HEK293T (cell line): ENCODE measurements at regions not wholly inside any gene's neighbourhood (a gene's known extent, or its start where the extent isn't known, plus 50 kb on each side); places are given as distances from the start of the nearest gene placed in this dataset.

Experiments used
- CTCF ChIA-PET: fragments of 350-600 bp; formaldehyde crosslinking; extraction: SDS; loops from one replicate; lab custom pipeline; 2021; ENCODE audit warnings: antibody characterized with exemption, inconsistent platforms; lab: Yijun Ruan, JAX
- POLR2A ChIA-PET: fragments of 350-600 bp; formaldehyde crosslinking; extraction: SDS; loops from one replicate; lab custom pipeline; 2020; ENCODE audit warnings: antibody characterized with exemption, inconsistent platforms; lab: Yijun Ruan, JAX
- DNase-seq: peaks from one replicate; pipeline ENCODE4 v3.0.0; 2012; ENCODE audit warnings: mixed read lengths; ENCODE audit errors: extremely low spot score
- ARNT ChIP-seq: fragments of 450-650 bp; IDR thresholded peaks from 2 replicates; pipeline ENCODE4 v1.6.1; 2017; ENCODE audit warnings: mild to moderate bottlenecking
- BHLHE40 ChIP-seq: fragments of 450-650 bp; IDR thresholded peaks from 2 replicates; pipeline ENCODE4 v1.6.1; 2016; ENCODE audit warnings: mild to moderate bottlenecking, moderate library complexity, borderline replicate concordance
- CTBP1 ChIP-seq: fragments of 450-650 bp; IDR thresholded peaks from 2 replicates; pipeline ENCODE4 v1.6.1; 2016; ENCODE audit warnings: borderline replicate concordance
- ELF4 ChIP-seq: fragments of 450-650 bp; IDR thresholded peaks from 2 replicates; pipeline ENCODE4 v1.6.1; 2017; ENCODE audit warnings: antibody characterized with exemption
- FOXA1 ChIP-seq: fragments of 450-650 bp; IDR thresholded peaks from 2 replicates; pipeline ENCODE4 v1.6.1; 2016; ENCODE audit warnings: mild to moderate bottlenecking
- FOXK2 ChIP-seq: fragments of 450-650 bp; IDR thresholded peaks from 2 replicates; pipeline ENCODE4 v1.6.1; 2016; ENCODE audit warnings: mild to moderate bottlenecking
- FOXM1 ChIP-seq: fragments of 450-650 bp; IDR thresholded peaks from 2 replicates; pipeline ENCODE4 v1.6.1; 2017; ENCODE audit warnings: mild to moderate bottlenecking, borderline replicate concordance
- HDGF ChIP-seq: fragments of 450-650 bp; IDR thresholded peaks from 2 replicates; pipeline ENCODE4 v1.6.1; 2017; ENCODE audit warnings: antibody characterized with exemption, borderline replicate concordance
- L3MBTL2 ChIP-seq: fragments of 450-650 bp; conservative IDR thresholded peaks from 2 replicates; pipeline ENCODE4 v1.6.1; 2016; ENCODE audit warnings: mild to moderate bottlenecking
- LEF1 ChIP-seq: fragments of 450-650 bp; IDR thresholded peaks from 2 replicates; pipeline ENCODE4 v1.6.1; 2017; ENCODE audit warnings: mild to moderate bottlenecking, borderline replicate concordance
- NFRKB ChIP-seq: fragments of 450-650 bp; IDR thresholded peaks from 2 replicates; pipeline ENCODE4 v1.6.1; 2016; ENCODE audit warnings: mild to moderate bottlenecking, moderate library complexity
- PKNOX1 ChIP-seq: fragments of 450-650 bp; IDR thresholded peaks from 2 replicates; pipeline ENCODE4 v1.6.1; 2016
- SP1 ChIP-seq: fragments of 450-650 bp; IDR thresholded peaks from 2 replicates; pipeline ENCODE4 v1.6.1; 2017
- SUZ12 ChIP-seq: fragments of 450-650 bp; IDR thresholded peaks from 2 replicates; pipeline ENCODE4 v1.6.1; 2016; ENCODE audit warnings: mild to moderate bottlenecking
- TARDBP ChIP-seq: fragments of 450-650 bp; IDR thresholded peaks from 2 replicates; pipeline ENCODE4 v1.6.1; 2016
- ZNF384 ChIP-seq: fragments of 450-650 bp; IDR thresholded peaks from 2 replicates; pipeline ENCODE4 v1.6.1; 2016

GRCh38 chr6:113188962-113189361, 668.2 kb upstream of the MARCKS start:
- ChIA-PET POLR2A (no interaction called here), CTCF (no interaction called here)
- TF ChIP-seq NFRKB (no peak), ZNF384 (no peak), TARDBP (no peak), ARNT (no peak), BHLHE40 (no peak), CTBP1 (no peak), FOXA1 (no peak), PKNOX1 (no peak), ELF4 (no peak), SP1 (no peak), SUZ12 (no peak), L3MBTL2 (no peak), LEF1 (no peak), FOXM1 (no peak), FOXK2 (no peak), HDGF (no peak)
- no peak for DNase-seq

GRCh38 chr6:113190170-113190569, 667.0 kb upstream of the MARCKS start:
- ChIA-PET CTCF (interaction anchor here (0.6 kb wide), 1 partner anchor 411 kb away, joined by 4 read pairs; no protein-coding TSS in a partner anchor), POLR2A (no interaction called here)
- DNase-seq, result no peak
- no peak for TF ChIP-seq FOXK2
- TF ChIP-seq BHLHE40, result no peak
- no peak for TF ChIP-seq HDGF
- no peak for TF ChIP-seq L3MBTL2
- TF ChIP-seq ELF4, result no peak
- TF ChIP-seq LEF1, result no peak
- TF ChIP-seq SUZ12, result no peak
- TF ChIP-seq NFRKB, result no peak
- no peak for TF ChIP-seq TARDBP
- TF ChIP-seq FOXA1, result no peak
- TF ChIP-seq SP1, result no peak
- TF ChIP-seq ZNF384, result no peak
- no peak for TF ChIP-seq PKNOX1
- TF ChIP-seq CTBP1, result no peak
- TF ChIP-seq ARNT, result no peak
- TF ChIP-seq FOXM1, result no peak

- CTCF ChIA-PET, result no interaction called here
- TF ChIP-seq SP1, result no peak
- no peak for TF ChIP-seq FOXA1
- TF ChIP-seq SUZ12, result no peak
- TF ChIP-seq ARNT, result no peak
- TF ChIP-seq HDGF, result no peak
- no peak for TF ChIP-seq NFRKB
- no peak for TF ChIP-seq TARDBP
- TF ChIP-seq PKNOX1, result no peak
- POLR2A ChIA-PET, result no interaction called here
- no peak for DNase-seq
These were observed 663.1 kb upstream of the MARCKS start for GRCh38 chr6:113194090-113194489.

- CTCF ChIA-PET, result interaction anchor here (0.7 to 1.0 kb wide), 2 partner anchors 656 to 668 kb away, joined by 3 to 5 read pairs; no protein-coding TSS in a partner anchor
- POLR2A ChIA-PET, result no interaction called here
- DNase-seq, result no peak
- TF ChIP-seq PKNOX1 (peak; percentile 82), SUZ12 (no peak)
These were observed 654.1 kb upstream of the MARCKS start for GRCh38 chr6:113202852-113203714.

- TF ChIP-seq SP1 (no peak), CTBP1 (no peak), L3MBTL2 (no peak), ELF4 (no peak), TARDBP (no peak), FOXK2 (no peak), PKNOX1 (no peak), FOXA1 (no peak), ARNT (no peak), BHLHE40 (no peak), ZNF384 (no peak), NFRKB (no peak)
- POLR2A ChIA-PET, result no interaction called here
- DNase-seq, result no peak
- CTCF ChIA-PET, result interaction anchor here (1.0 kb wide), 1 partner anchor 655 kb away, joined by 3 read pairs; no protein-coding TSS in a partner anchor
These were observed 653.4 kb upstream of the MARCKS start for GRCh38 chr6:113203715-113204110.
